GM12878 (cell line): ENCODE measurements at regions not wholly inside any gene's neighbourhood (a gene's known extent, or its start where the extent isn't known, plus 50 kb on each side); places are given as distances from the start of the nearest gene placed in this dataset.

ENCODE experiments used
- CTCF ChIP-seq, 3 experiments: IDR thresholded peaks in 2 of 3; conservative IDR thresholded peaks in 1 of 3; 2 replicates each; pipeline ENCODE4 v1.5.1; 2011; ENCODE audit warnings: low read depth in 3 of 3, low read length in 3 of 3, mild to moderate bottlenecking in 3 of 3, control low read depth in 2 of 3, moderate library complexity in 2 of 3, inconsistent platforms in 1 of 3, mixed read lengths in 1 of 3; ENCODE audit not compliant: control insufficient read depth in 2 of 3, insufficient read depth in 1 of 3; ENCODE audit errors: extremely low read depth in 1 of 3
- TF ChIP-seq, protein P1 (sequence below): IDR thresholded peaks from 2 replicates; pipeline ENCODE4 v1.6.1; 2012; ENCODE audit warnings: low read depth, low read length, improper control_type of control experiment

DNA sequence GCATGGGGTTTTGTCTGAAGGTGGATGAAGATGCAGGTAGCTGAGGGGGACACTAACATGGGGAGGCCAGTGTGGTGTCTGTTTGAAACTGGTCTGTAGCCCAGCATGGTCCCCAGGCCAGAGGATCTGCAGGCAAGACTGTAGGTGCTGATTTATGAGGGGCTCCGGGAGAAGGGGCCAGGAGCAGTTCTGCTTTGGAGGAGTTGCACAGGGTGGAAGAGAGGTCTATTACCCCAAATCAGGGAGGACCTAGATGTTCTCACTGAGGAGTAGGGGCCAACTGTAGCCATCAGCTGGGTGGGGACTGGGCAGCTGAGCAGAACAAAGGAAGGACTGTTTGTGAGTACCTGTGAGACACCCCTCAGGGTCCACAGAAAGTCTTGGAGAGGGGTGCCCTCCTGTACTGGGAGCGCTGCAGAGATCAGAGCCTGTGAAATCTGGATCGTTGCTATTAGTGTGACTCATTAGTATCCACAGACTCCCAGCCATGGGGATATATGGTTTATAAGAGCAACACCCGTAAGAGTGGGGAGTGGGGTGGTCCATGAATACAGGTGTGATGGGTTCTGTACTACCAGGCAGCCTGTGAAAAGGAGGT, 64.3 kb upstream of the IRF2BP2 start:
- TF ChIP-seq, protein P1, sequence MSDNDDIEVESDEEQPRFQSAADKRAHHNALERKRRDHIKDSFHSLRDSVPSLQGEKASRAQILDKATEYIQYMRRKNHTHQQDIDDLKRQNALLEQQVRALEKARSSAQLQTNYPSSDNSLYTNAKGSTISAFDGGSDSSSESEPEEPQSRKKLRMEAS, result no peak
- no peak for TF ChIP-seq CTCF (IDR thresholded peaks at IDR 0.05 in 2 of 3, conservative IDR thresholded peaks at IDR 0.05 in 1 of 3; ENCODE audit: control insufficient read depth in 2 of 3, extremely low read depth in 1 of 3, insufficient read depth in 1 of 3, low read depth in 3 of 3, low read length in 3 of 3)
